ENCODE measurements at regions not wholly inside any gene's neighbourhood (a gene's known extent, or its start where the extent isn't known, plus 50 kb on each side); places are given as distances from the start of the nearest gene placed in this dataset.

GRCh38 chr17:70352834-70353233, 183.5 kb downstream of the KCNJ2 start:
- Histone ChIP-seq H3F3A (ENCODE audit: low read depth) (no peaks in the 10 kb centered on the region), H2AFZ (ENCODE audit: low read length) (no peak overlapping the region), H3K9me3 (ENCODE audit: insufficient read depth, low read depth, low read length) (no peaks in the 10 kb centered on the region), H3K9ac (ENCODE audit: low read depth, low read length, poor library complexity, severe bottlenecking) (no peak overlapping the region), H3K27me3 (ENCODE audit: insufficient read depth, low read length, poor library complexity, severe bottlenecking) (no peaks in the 10 kb centered on the region), H3K4me1 (ENCODE audit: insufficient read depth, low read length, poor library complexity, severe bottlenecking) (no peaks in the 10 kb centered on the region), H4K20me1 (ENCODE audit: insufficient read depth, low read length, poor library complexity, severe bottlenecking) (no peaks in the 10 kb centered on the region), H3K4me2 (ENCODE audit: low read depth, low read length, poor library complexity, severe bottlenecking) (no peak overlapping the region), H3K9me2 (replicated peaks; ENCODE audit: low read depth, low read length) (no peaks in the 10 kb centered on the region), H3K4me3 (ENCODE audit: low read length, poor library complexity, severe bottlenecking) (no peak overlapping the region), H3K79me2 (ENCODE audit: insufficient read depth, low read length) (no peaks in the 10 kb centered on the region), H3K36me3 (ENCODE audit: insufficient read depth, low read length) (no peaks in the 10 kb centered on the region)
- no peak for TF ChIP-seq CTCF (conservative IDR thresholded peaks at IDR 0.05; ENCODE audit: low read length)
- no peak for TF ChIP-seq EZH2phosphoT487 (IDR thresholded peaks at IDR 0.05; ENCODE audit: borderline replicate concordance)

GRCh38 chr17:70353408-70354092, 184.2 kb downstream of the KCNJ2 start:
- Histone ChIP-seq H3K9me2 (replicated peaks; ENCODE audit: low read depth, low read length) (no peaks in the 10 kb centered on the region), H3K4me3 (ENCODE audit: low read length, poor library complexity, severe bottlenecking) (no peak overlapping the region), H3K4me2 (ENCODE audit: low read depth, low read length, poor library complexity, severe bottlenecking) (no peak overlapping the region), H3K9me3 (ENCODE audit: insufficient read depth, low read depth, low read length) (no peaks in the 10 kb centered on the region), H3K4me1 (ENCODE audit: insufficient read depth, low read length, poor library complexity, severe bottlenecking) (no peaks in the 10 kb centered on the region), H3K27me3 (ENCODE audit: insufficient read depth, low read length, poor library complexity, severe bottlenecking) (no peaks in the 10 kb centered on the region), H4K20me1 (ENCODE audit: insufficient read depth, low read length, poor library complexity, severe bottlenecking) (no peaks in the 10 kb centered on the region), H3K36me3 (ENCODE audit: insufficient read depth, low read length) (no peaks in the 10 kb centered on the region), H3F3A (ENCODE audit: low read depth) (no peaks in the 10 kb centered on the region), H3K79me2 (ENCODE audit: insufficient read depth, low read length) (no peaks in the 10 kb centered on the region), H2AFZ (ENCODE audit: low read length) (no peak overlapping the region), H3K9ac (ENCODE audit: low read depth, low read length, poor library complexity, severe bottlenecking) (no peak overlapping the region)
- TF ChIP-seq EZH2phosphoT487 (IDR thresholded peaks at IDR 0.05; ENCODE audit: borderline replicate concordance), result no peak
- no peak for TF ChIP-seq CTCF (conservative IDR thresholded peaks at IDR 0.05; ENCODE audit: low read length)

- no peaks in the 10 kb centered on the region for H3K36me3 ChIP-seq (ENCODE audit: insufficient read depth, low read length)
- H3K27me3 ChIP-seq (ENCODE audit: insufficient read depth, low read length, poor library complexity, severe bottlenecking), result no peaks in the 10 kb centered on the region
- H2AFZ ChIP-seq (ENCODE audit: low read length), result no peak overlapping the region
- no peaks in the 10 kb centered on the region for H3K4me1 ChIP-seq (ENCODE audit: insufficient read depth, low read length, poor library complexity, severe bottlenecking)
- no peaks in the 10 kb centered on the region for H3K9me2 ChIP-seq (replicated peaks; ENCODE audit: low read depth, low read length)
- no peak overlapping the region for H3K9ac ChIP-seq (ENCODE audit: low read depth, low read length, poor library complexity, severe bottlenecking)
- H3K4me3 ChIP-seq (ENCODE audit: low read length, poor library complexity, severe bottlenecking), result no peak overlapping the region
- H3K9me3 ChIP-seq (ENCODE audit: insufficient read depth, low read depth, low read length), result no peaks in the 10 kb centered on the region
- no peaks in the 10 kb centered on the region for H3F3A ChIP-seq (ENCODE audit: low read depth)
- TF ChIP-seq EZH2phosphoT487 (IDR thresholded peaks at IDR 0.05; ENCODE audit: borderline replicate concordance) (no peak), CTCF (conservative IDR thresholded peaks at IDR 0.05; ENCODE audit: low read length) (no peak)
- H4K20me1 ChIP-seq (ENCODE audit: insufficient read depth, low read length, poor library complexity, severe bottlenecking), result no peaks in the 10 kb centered on the region
- no peak overlapping the region for H3K4me2 ChIP-seq (ENCODE audit: low read depth, low read length, poor library complexity, severe bottlenecking)
- H3K79me2 ChIP-seq (ENCODE audit: insufficient read depth, low read length), result no peaks in the 10 kb centered on the region
Observed at GRCh38 chr17:70355185-70355584, 185.9 kb downstream of the KCNJ2 start.

Measured in Loucy (cell line).